H9 (cell line): ENCODE measurements at regions not wholly inside any gene's neighbourhood (a gene's known extent, or its start where the extent isn't known, plus 50 kb on each side); places are given as distances from the start of the nearest gene placed in this dataset.

ENCODE experiments used
- DNase-seq: peaks from one replicate; pipeline ENCODE4 v3.0.0-alpha.2; 2017
- H2AFZ ChIP-seq: one replicate; pipeline ENCODE4 v1.6.1; 2013; ENCODE audit warnings: mild to moderate bottlenecking, low read length, control low read depth, moderate library complexity
- H2AK5ac ChIP-seq: 2 replicates; pipeline ENCODE4 v1.6.1; 2013; ENCODE audit warnings: low read length, control low read depth, mixed read lengths; ENCODE audit not compliant: insufficient read length
- H2BK120ac ChIP-seq: one replicate; pipeline ENCODE4 v1.6.1; 2013; ENCODE audit warnings: low read depth, mild to moderate bottlenecking, low read length, control low read depth, inconsistent platforms; ENCODE audit not compliant: poor library complexity, severe bottlenecking
- H2BK12ac ChIP-seq: 2 replicates; pipeline ENCODE4 v1.6.1; 2013; ENCODE audit warnings: low read length, control low read depth, mixed read lengths, low read depth; ENCODE audit not compliant: insufficient read length
- H2BK15ac ChIP-seq: 2 replicates; pipeline ENCODE4 v1.6.1; 2013; ENCODE audit warnings: low read depth, low read length, control low read depth
- H2BK20ac ChIP-seq: one replicate; pipeline ENCODE4 v1.6.1; 2013; ENCODE audit warnings: low read depth, mild to moderate bottlenecking, low read length, control low read depth, inconsistent platforms; ENCODE audit not compliant: poor library complexity, severe bottlenecking
- H2BK5ac ChIP-seq: 2 replicates; pipeline ENCODE4 v1.6.1; 2013; ENCODE audit warnings: low read length, control low read depth, mixed read lengths; ENCODE audit not compliant: insufficient read length
- H3K14ac ChIP-seq: 2 replicates; pipeline ENCODE4 v1.6.1; 2013; ENCODE audit warnings: low read length, control low read depth; ENCODE audit not compliant: insufficient read depth
- H3K18ac ChIP-seq: 2 replicates; pipeline ENCODE4 v1.6.1; 2013; ENCODE audit warnings: low read depth, mild to moderate bottlenecking, mixed read lengths, low read length, control low read depth; ENCODE audit not compliant: insufficient read length
- H3K23ac ChIP-seq: 2 replicates; pipeline ENCODE4 v1.6.1; 2013; ENCODE audit warnings: low read length, control low read depth, mixed read lengths, low read depth; ENCODE audit not compliant: insufficient read length
- H3K23me2 ChIP-seq: 2 replicates; pipeline ENCODE4 v1.6.1; 2013; ENCODE audit warnings: low read depth, mild to moderate bottlenecking, mixed read lengths, low read length, control low read depth; ENCODE audit not compliant: insufficient read length, poor library complexity, severe bottlenecking
- H3K27ac ChIP-seq: 2 replicates; pipeline ENCODE4 v1.5.1; 2013; ENCODE audit warnings: low read length, control low read depth, mixed read lengths, low read depth; ENCODE audit not compliant: insufficient read length
- H3K27me3 ChIP-seq: 2 replicates; pipeline ENCODE4 v1.6.1; 2013; ENCODE audit warnings: low read length, control low read depth, inconsistent platforms; ENCODE audit not compliant: insufficient read depth
- H3K4ac ChIP-seq: 2 replicates; pipeline ENCODE4 v1.6.1; 2013; ENCODE audit warnings: low read depth, mild to moderate bottlenecking, control low read depth, inconsistent platforms, low read length, moderate library complexity
- H3K4me1 ChIP-seq: 2 replicates; pipeline ENCODE4 v1.6.1; 2013; ENCODE audit warnings: low read length, control low read depth, inconsistent platforms; ENCODE audit not compliant: insufficient read depth
- H3K4me2 ChIP-seq: 2 replicates; pipeline ENCODE4 v1.6.1; 2013; ENCODE audit warnings: low read length, control low read depth, mixed read lengths; ENCODE audit not compliant: insufficient read length, insufficient read depth
- H3K56ac ChIP-seq: 2 replicates; pipeline ENCODE4 v1.6.1; 2013; ENCODE audit warnings: low read depth, mild to moderate bottlenecking, mixed read lengths, low read length, control low read depth; ENCODE audit not compliant: insufficient read length
- H3K79me1 ChIP-seq: 2 replicates; pipeline ENCODE4 v1.6.1; 2013; ENCODE audit warnings: low read depth, mild to moderate bottlenecking, moderate library complexity, low read length, control low read depth, inconsistent platforms; ENCODE audit not compliant: insufficient read depth, poor library complexity, severe bottlenecking
- H3K79me2 ChIP-seq: 2 replicates; pipeline ENCODE4 v1.6.1; 2013; ENCODE audit warnings: low read length, control low read depth, inconsistent platforms; ENCODE audit not compliant: insufficient read depth
- H3K9ac ChIP-seq: 2 replicates; pipeline ENCODE4 v1.6.1; 2013; ENCODE audit warnings: low read length, control low read depth, mixed read lengths; ENCODE audit not compliant: insufficient read length; ENCODE audit errors: extremely low read depth
- H3K9me3 ChIP-seq: one replicate; pipeline ENCODE4 v1.6.1; 2013; ENCODE audit warnings: low read depth, low read length, inconsistent platforms; ENCODE audit not compliant: control insufficient read depth
- H3T11ph ChIP-seq: one replicate; pipeline ENCODE4 v1.6.1; 2013; ENCODE audit warnings: mild to moderate bottlenecking, low read length, control low read depth, inconsistent platforms
- H4K20me1 ChIP-seq: one replicate; pipeline ENCODE4 v1.6.1; 2013; ENCODE audit not compliant: control insufficient read depth, insufficient read length, insufficient read depth
- H4K5ac ChIP-seq: 2 replicates; pipeline ENCODE4 v1.6.1; 2013; ENCODE audit warnings: low read depth, mild to moderate bottlenecking, mixed read lengths, low read length, control low read depth; ENCODE audit not compliant: insufficient read length
- H4K8ac ChIP-seq: replicated peaks from 2 replicates; pipeline ENCODE4 v1.6.1; 2013; ENCODE audit warnings: low read length, control low read depth, mixed read lengths, low read depth; ENCODE audit not compliant: insufficient read length
- H4K91ac ChIP-seq: 2 replicates; pipeline ENCODE4 v1.6.1; 2013; ENCODE audit warnings: low read depth, mild to moderate bottlenecking, moderate library complexity, mixed read lengths, low read length, control low read depth; ENCODE audit not compliant: insufficient read length
- H3K27ac Mint-ChIP-seq, 3 experiments: 2 replicates in 2 of 3; 3 replicates in 1 of 3; pipeline ENCODE4 v1.8.0; 2020 to 2021; ENCODE audit warnings: mixed read lengths in 3 of 3, mild to moderate bottlenecking in 1 of 3, moderate library complexity in 1 of 3
- H3K27me3 Mint-ChIP-seq: 2 replicates; pipeline ENCODE4 v1.8.0; 2021; ENCODE audit warnings: low read depth, mild to moderate bottlenecking, moderate library complexity, mixed read lengths
- H3K36me3 Mint-ChIP-seq, 3 experiments: 2 replicates in 2 of 3; 3 replicates in 1 of 3; pipeline ENCODE4 v1.8.0; 2020 to 2021; ENCODE audit warnings: low read depth in 3 of 3, mixed read lengths in 3 of 3; ENCODE audit not compliant: insufficient read depth in 1 of 3
- H3K4me1 Mint-ChIP-seq, 2 experiments: 2 replicates each; pipeline ENCODE4 v1.8.0; 2020; ENCODE audit warnings: mixed read lengths in 2 of 2
- H3K4me3 Mint-ChIP-seq, 2 experiments: 2 replicates in 1 of 2; 3 replicates in 1 of 2; pipeline ENCODE4 v1.8.0; 2020 to 2021; ENCODE audit warnings: mild to moderate bottlenecking in 2 of 2, mixed read lengths in 2 of 2, moderate library complexity in 1 of 2
- H3K9me3 Mint-ChIP-seq, 2 experiments: 2 replicates in 1 of 2; 3 replicates in 1 of 2; pipeline ENCODE4 v1.8.0; 2020; ENCODE audit warnings: mild to moderate bottlenecking in 2 of 2, mixed read lengths in 2 of 2, moderate library complexity in 1 of 2
- CTCF ChIP-seq: fragments of 200-600 bp; sonication (generic); conservative IDR thresholded peaks from 3 replicates; pipeline ENCODE4 v1.8.0; 2021; ENCODE audit warnings: antibody characterized with exemption, mild to moderate bottlenecking
- WGBS: extraction: QIAGEN DNeasy Blood & Tissue Kit; methylation state at CpG from one replicate; pipeline ENCODE4 v1.1.7; 2013; ENCODE audit warnings: missing lambda C conversion rate, low lambda C conversion rate, mixed read lengths; ENCODE audit not compliant: insufficient read length; ENCODE audit errors: extremely low coverage; 5-methylcytosine and 5-hydroxymethylcytosine counted together

GRCh38 chrX:88865634-88866033 is 118.6 kb downstream of the CPXCR1 start:
- Mint-ChIP-seq H3K4me3 (no peak overlapping the region), H3K4me1 (no peaks in the 10 kb centered on the region), H3K27ac (no peak overlapping the region), H3K36me3 (peaks cover 2 to 5% (median 2%) of the 10 kb centered on the region in 3 experiments; a peak in 4 of 7 replicates), H3K9me3 (peaks cover 2 to 4% of the 10 kb centered on the region in 2 experiments; a peak in 4 of 5 replicates), H3K27me3 (no peaks in the 10 kb centered on the region)
- Histone ChIP-seq H2BK5ac (no peak overlapping the region), H2BK12ac (no peak overlapping the region), H3K18ac (no peak overlapping the region), H3T11ph (no peak overlapping the region), H3K27ac (no peak overlapping the region), H2BK120ac (no peak overlapping the region), H3K14ac (no peak overlapping the region), H3K9me3 (no peaks in the 10 kb centered on the region), H3K56ac (no peak overlapping the region), H3K9ac (no peak overlapping the region), H4K20me1 (no peaks in the 10 kb centered on the region), H3K4ac (no peak overlapping the region), H4K5ac (no peak overlapping the region), H3K4me1 (no peaks in the 10 kb centered on the region), H2AK5ac (no peak overlapping the region), H3K27me3 (no peaks in the 10 kb centered on the region), H3K4me2 (no peak overlapping the region), H3K79me2 (no peaks in the 10 kb centered on the region), H2BK15ac (no peak overlapping the region), H3K23me2 (no peaks in the 10 kb centered on the region), H4K8ac (no peak overlapping the region), H3K79me1 (no peaks in the 10 kb centered on the region), H4K91ac (no peak overlapping the region), H2BK20ac (no peak overlapping the region), H3K23ac (no peak overlapping the region), H2AFZ (no peak overlapping the region)
- DNase-seq: no peak
- no CpG with 5 or more reads among the region's 6 CpGs for WGBS
- TF ChIP-seq CTCF: no peak
